ES-I3 (cell line): ENCODE measurements at regions not wholly inside any gene's neighbourhood (a gene's known extent, or its start where the extent isn't known, plus 50 kb on each side); places are given as distances from the start of the nearest gene placed in this dataset.

Source experiments
- H3K36me3 ChIP-seq: 2 replicates; pipeline ENCODE4 v1.6.1; 2013; ENCODE audit warnings: mild to moderate bottlenecking, low read length, control low read depth, moderate library complexity; ENCODE audit not compliant: insufficient read depth
- H3K4me1 ChIP-seq: 2 replicates; pipeline ENCODE4 v1.6.1; 2013; ENCODE audit warnings: mild to moderate bottlenecking, control low read depth, low read length; ENCODE audit not compliant: insufficient read depth
- H3K9ac ChIP-seq: 2 replicates; pipeline ENCODE4 v1.6.1; 2013; ENCODE audit warnings: low read depth, mild to moderate bottlenecking, low read length, moderate library complexity
- H3K9me3 ChIP-seq: 2 replicates; pipeline ENCODE4 v1.6.1; 2013; ENCODE audit warnings: mild to moderate bottlenecking, low read length, moderate library complexity; ENCODE audit not compliant: control insufficient read depth, insufficient read depth

- H3K9me3 ChIP-seq, result no peaks in the 10 kb centered on the region
- H3K36me3 ChIP-seq, result no peaks in the 10 kb centered on the region
- peaks cover 10% of the 10 kb centered on the region for H3K4me1 ChIP-seq
- no peak overlapping the region for H3K9ac ChIP-seq
These were observed 155.1 kb downstream of the BTG1 start for GRCh38 chr12:91990525-91990924.

- no peaks in the 10 kb centered on the region for H3K36me3 ChIP-seq
- no peak overlapping the region for H3K9ac ChIP-seq
- H3K9me3 ChIP-seq, result no peaks in the 10 kb centered on the region
- H3K4me1 ChIP-seq, result peaks cover 10% of the 10 kb centered on the region
These were observed 156.5 kb downstream of the BTG1 start for GRCh38 chr12:91989143-91989542.

GRCh38 chr12:91988086-91988923 lies 157.3 kb downstream of the BTG1 start:
- Histone ChIP-seq H3K4me1 (peaks cover 15% of the 10 kb centered on the region), H3K9me3 (no peaks in the 10 kb centered on the region), H3K36me3 (no peaks in the 10 kb centered on the region), H3K9ac (no peak overlapping the region)

GRCh38 chr12:91986084-91986483 lies 159.6 kb downstream of the BTG1 start:
- Histone ChIP-seq H3K9me3 (no peaks in the 10 kb centered on the region), H3K4me1 (peaks cover 15% of the 10 kb centered on the region), H3K9ac (no peak overlapping the region), H3K36me3 (no peaks in the 10 kb centered on the region)

- H3K36me3 ChIP-seq, result no peaks in the 10 kb centered on the region
These were observed 160.5 kb downstream of the BTG1 start for GRCh38 chr12:91985002-91985787.

GRCh38 chr12:91984556-91984955 lies 161.1 kb downstream of the BTG1 start:
- H3K4me1 ChIP-seq, result peaks cover 15% of the 10 kb centered on the region
- no peak overlapping the region for H3K9ac ChIP-seq
- H3K9me3 ChIP-seq, result no peaks in the 10 kb centered on the region
- no peaks in the 10 kb centered on the region for H3K36me3 ChIP-seq

More at GRCh38 chr12:91985002-91985787, 160.5 kb downstream of the BTG1 start:
- Histone ChIP-seq H3K9ac (no peak overlapping the region), H3K9me3 (no peaks in the 10 kb centered on the region), H3K4me1 (peaks cover 15% of the 10 kb centered on the region)

GRCh38 chr12:91983935-91984334 lies 161.7 kb downstream of the BTG1 start:
- Histone ChIP-seq H3K9me3 (no peaks in the 10 kb centered on the region), H3K36me3 (no peaks in the 10 kb centered on the region), H3K4me1 (peaks cover 15% of the 10 kb centered on the region), H3K9ac (no peak overlapping the region)

- H3K4me1 ChIP-seq, result peaks cover 15% of the 10 kb centered on the region
These were observed 162.7 kb downstream of the BTG1 start for GRCh38 chr12:91982946-91983345.

GRCh38 chr12:91980389-91980821 lies 165.2 kb downstream of the BTG1 start:
- Histone ChIP-seq H3K9me3 (no peaks in the 10 kb centered on the region), H3K9ac (no peak overlapping the region), H3K36me3 (no peaks in the 10 kb centered on the region), H3K4me1 (peaks cover 5% of the 10 kb centered on the region; the same call in 1 of the 2 replicates)

More at GRCh38 chr12:91982946-91983345, 162.7 kb downstream of the BTG1 start:
- Histone ChIP-seq H3K9ac (no peak overlapping the region), H3K36me3 (no peaks in the 10 kb centered on the region), H3K9me3 (no peaks in the 10 kb centered on the region)

- H3K4me1 ChIP-seq, result no peaks in the 10 kb centered on the region
- H3K36me3 ChIP-seq, result no peaks in the 10 kb centered on the region
- H3K9me3 ChIP-seq, result no peaks in the 10 kb centered on the region
- H3K9ac ChIP-seq, result no peak overlapping the region
These were observed 167.5 kb downstream of the BTG1 start for GRCh38 chr12:91978143-91978542.

GRCh38 chr12:91975891-91976290 lies 169.8 kb downstream of the BTG1 start:
- Histone ChIP-seq H3K4me1 (no peaks in the 10 kb centered on the region), H3K9ac (no peak overlapping the region), H3K36me3 (no peaks in the 10 kb centered on the region), H3K9me3 (no peaks in the 10 kb centered on the region)

- Histone ChIP-seq H3K9me3 (no peaks in the 10 kb centered on the region; the same call in 1 of the 2 replicates), H3K4me1 (no peaks in the 10 kb centered on the region), H3K9ac (no peak overlapping the region), H3K36me3 (no peaks in the 10 kb centered on the region)
These were observed 171.0 kb downstream of the BTG1 start for GRCh38 chr12:91974541-91975085.

- H3K9ac ChIP-seq, result no peak overlapping the region
These were observed 171.8 kb downstream of the BTG1 start for GRCh38 chr12:91973813-91974212.

GRCh38 chr12:91972896-91973295 lies 172.8 kb downstream of the BTG1 start:
- no peaks in the 10 kb centered on the region; the same call in 1 of the 2 replicates for H3K9me3 ChIP-seq
- no peak overlapping the region for H3K9ac ChIP-seq
- no peaks in the 10 kb centered on the region for H3K4me1 ChIP-seq
- H3K36me3 ChIP-seq, result no peaks in the 10 kb centered on the region

More at GRCh38 chr12:91973813-91974212, 171.8 kb downstream of the BTG1 start:
- Histone ChIP-seq H3K4me1 (no peaks in the 10 kb centered on the region), H3K36me3 (no peaks in the 10 kb centered on the region), H3K9me3 (no peaks in the 10 kb centered on the region; the same call in 1 of the 2 replicates)
